Fibroblast of pulmonary artery (primary cell): ENCODE measurements at regions not wholly inside any gene's neighbourhood (a gene's known extent, or its start where the extent isn't known, plus 50 kb on each side); places are given as distances from the start of the nearest gene placed in this dataset.

Source experiments
- DNase-seq: peaks from one replicate; pipeline ENCODE4 v3.0.0-alpha.2; 2010; ENCODE audit warnings: low read depth
- H3K4me3 ChIP-seq: replicated peaks from 2 replicates; pipeline ENCODE4 v1.5.1; 2011; ENCODE audit warnings: low read depth, mild to moderate bottlenecking, control low read depth, low read length, moderate library complexity
- CTCF ChIP-seq: IDR thresholded peaks from 2 replicates; pipeline ENCODE4 v1.5.1; 2011; ENCODE audit warnings: mild to moderate bottlenecking, control low read depth, low read length, inconsistent platforms; ENCODE audit errors: missing control alignments

GRCh38 chrX:36508042-36508441 is 500.1 kb upstream of the FAM47C start:
- no peak overlapping the region for H3K4me3 ChIP-seq
- no peak for TF ChIP-seq CTCF
- no peak for DNase-seq

- no peak for TF ChIP-seq CTCF
- H3K4me3 ChIP-seq, result no peak overlapping the region
- DNase-seq, result no peak
Observed at GRCh38 chrX:36510736-36511135, 497.4 kb upstream of the FAM47C start.

GRCh38 chrX:36528661-36529060 is 479.5 kb upstream of the FAM47C start:
- no peak for DNase-seq
- H3K4me3 ChIP-seq, result no peak overlapping the region
- no peak for TF ChIP-seq CTCF

- no peak for TF ChIP-seq CTCF
- H3K4me3 ChIP-seq, result no peak overlapping the region
- DNase-seq, result no peak
Observed at GRCh38 chrX:36534900-36535299, 473.3 kb upstream of the FAM47C start.

- no peak for TF ChIP-seq CTCF
- H3K4me3 ChIP-seq, result no peak overlapping the region
- no peak for DNase-seq
Observed at GRCh38 chrX:36543499-36543898, 464.7 kb upstream of the FAM47C start.

- no peak for DNase-seq
- H3K4me3 ChIP-seq, result no peak overlapping the region
- TF ChIP-seq CTCF, result no peak
Observed at GRCh38 chrX:36562986-36563385, 445.2 kb upstream of the FAM47C start.

- no peak overlapping the region for H3K4me3 ChIP-seq
- DNase-seq, result no peak
- TF ChIP-seq CTCF, result no peak
Observed at GRCh38 chrX:36568946-36569345, 439.2 kb upstream of the FAM47C start.
